ENCODE measurements at regions not wholly inside any gene's neighbourhood (a gene's known extent, or its start where the extent isn't known, plus 50 kb on each side); places are given as distances from the start of the nearest gene placed in this dataset.

- no peak for DNase-seq
Observed at GRCh38 chr2:19232312-19232711, 126.1 kb downstream of the OSR1 start.

GRCh38 chr2:19231625-19232024 is 126.8 kb downstream of the OSR1 start:
- DNase-seq, result no peak

DNA sequence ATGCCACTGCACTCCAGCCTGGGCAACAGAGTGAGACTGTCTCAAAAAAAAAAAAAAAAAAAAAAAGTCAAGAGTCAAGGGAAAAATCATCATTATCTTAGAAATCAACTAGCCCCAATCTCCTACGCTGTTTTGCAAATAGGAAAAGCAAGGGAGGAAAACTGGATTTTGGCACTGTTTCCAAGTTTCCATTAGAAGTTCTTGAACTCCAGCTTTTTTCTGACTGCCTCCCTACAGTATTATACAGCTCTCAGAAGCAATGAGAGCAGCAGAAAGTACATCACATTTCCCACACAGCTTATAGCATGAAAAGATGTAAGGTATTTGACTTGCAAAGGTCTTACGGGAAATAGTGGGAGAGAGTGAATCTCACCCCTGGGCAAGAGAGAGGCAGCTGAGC is 127.8 kb downstream of the OSR1 start:
- DNase-seq, result no peak

DNA sequence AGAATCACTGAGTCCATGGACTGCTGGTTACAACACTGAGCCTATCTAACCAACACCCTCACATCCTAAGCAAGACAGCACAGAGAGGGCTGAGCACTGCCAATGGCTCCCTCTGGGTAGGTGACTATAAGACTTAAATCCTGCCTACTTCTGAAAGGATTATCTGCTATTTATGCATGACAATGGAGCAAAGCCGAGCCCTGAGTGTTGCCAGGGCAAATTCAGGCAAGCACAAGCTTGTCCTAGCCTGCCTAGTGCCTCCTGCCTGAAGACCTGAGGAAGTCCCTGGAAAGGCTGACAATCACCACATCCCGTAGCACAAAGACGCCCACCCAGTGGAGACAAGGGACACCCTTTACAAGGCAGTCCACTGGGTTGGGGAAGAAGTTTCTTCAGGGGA is 129.7 kb downstream of the OSR1 start:
- no peak for DNase-seq

DNA sequence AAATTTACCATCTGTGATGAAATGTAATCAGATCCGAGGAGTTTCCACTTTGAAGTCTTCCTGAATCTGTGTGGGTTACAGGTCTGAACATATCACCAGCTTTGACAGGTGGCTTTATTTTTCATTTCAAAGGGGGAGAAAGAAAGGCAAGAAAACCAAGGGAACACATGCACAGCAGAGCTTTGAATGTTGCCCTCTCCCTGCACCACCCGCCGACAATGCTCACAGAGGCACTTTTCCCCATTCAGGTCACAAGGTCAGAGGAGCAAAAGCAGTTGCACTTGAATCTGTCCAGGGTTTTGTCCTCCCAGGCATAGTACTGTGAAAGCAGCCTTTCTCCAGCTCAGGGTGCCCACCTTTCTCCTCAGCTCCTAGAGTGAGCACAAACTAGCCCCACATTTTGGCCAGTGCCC is 130.2 kb downstream of the OSR1 start:
- DNase-seq, result no peak

GRCh38 chr2:19226871-19227270 is 131.6 kb downstream of the OSR1 start:
- no peak for DNase-seq

DNA sequence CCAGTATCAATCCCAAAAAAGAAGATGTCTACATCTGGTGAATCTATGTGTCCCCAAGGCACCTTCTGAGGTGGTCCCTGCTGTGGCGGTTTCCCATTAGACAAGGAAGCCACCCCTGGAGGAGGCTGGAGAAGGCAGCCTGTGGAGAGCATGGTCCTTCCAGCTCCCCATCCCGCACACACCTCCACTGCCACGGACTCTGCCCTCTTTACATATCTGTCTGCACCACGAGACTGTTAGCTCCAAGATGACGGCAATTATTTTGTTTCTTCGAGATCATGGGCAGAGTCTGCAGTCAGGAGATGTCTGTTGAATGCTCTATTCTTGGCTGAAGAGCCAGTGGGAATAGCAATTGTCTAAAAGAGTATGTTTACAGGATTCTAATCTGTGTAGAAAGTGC is 132.0 kb downstream of the OSR1 start:
- DNase-seq, result no peak

- no peak for DNase-seq
Observed at GRCh38 chr2:19225931-19226330, 132.5 kb downstream of the OSR1 start.

DNA sequence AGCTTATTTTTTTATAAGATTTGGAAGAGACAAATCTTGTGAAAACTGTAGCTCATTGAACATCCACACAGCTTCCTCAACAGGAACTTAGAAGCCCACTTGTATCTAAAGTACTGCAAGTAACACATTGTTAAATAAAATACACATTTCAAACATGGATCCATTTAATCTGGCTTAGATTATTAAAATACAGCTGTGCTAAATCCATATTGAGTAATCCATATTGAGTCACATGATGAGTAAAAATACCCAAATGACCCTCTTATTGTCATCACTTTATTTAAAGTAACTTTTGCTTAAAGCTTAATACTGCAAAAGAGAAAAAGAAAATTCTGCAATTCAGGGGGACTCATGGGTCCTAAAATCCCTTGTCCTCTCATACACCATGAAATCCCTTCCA is 133.3 kb downstream of the OSR1 start:
- no peak for DNase-seq

DNA sequence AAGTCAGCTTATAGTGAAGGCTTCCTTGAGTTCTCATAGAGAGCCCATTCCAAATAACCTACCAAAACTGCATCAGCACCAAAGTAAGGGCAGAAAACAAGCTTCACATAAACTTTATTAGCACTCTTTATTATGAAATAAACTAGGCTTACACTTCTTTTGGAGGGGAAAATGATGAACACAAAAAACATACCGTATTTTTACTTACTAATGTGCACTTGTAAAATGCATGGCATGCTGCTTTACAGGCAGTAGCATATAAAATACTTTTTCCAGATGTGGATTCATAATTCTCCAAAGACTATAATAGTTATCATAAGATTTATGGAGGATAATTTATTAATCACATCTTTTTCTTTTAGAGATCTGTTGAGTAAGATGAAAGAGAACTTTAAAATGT is 133.9 kb downstream of the OSR1 start:
- no peak for DNase-seq

DNA sequence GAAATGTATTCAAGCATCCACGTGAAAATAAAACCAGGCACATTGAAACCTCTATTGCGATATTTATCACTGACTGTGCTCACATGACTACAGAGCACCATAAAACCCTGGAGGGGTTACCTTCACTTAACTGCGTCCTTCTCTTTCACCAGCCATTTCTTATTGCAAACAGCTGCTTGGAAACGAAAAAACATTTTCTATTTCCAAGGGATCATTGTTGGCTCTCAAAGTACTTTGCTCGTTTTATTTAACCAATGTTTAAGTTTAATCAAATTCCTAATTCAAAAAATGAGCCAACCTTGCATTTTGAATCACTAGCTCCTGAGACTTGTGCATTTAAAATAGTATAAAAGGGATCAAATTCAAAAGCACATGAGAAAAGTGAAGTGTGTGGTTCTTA is 134.4 kb downstream of the OSR1 start:
- DNase-seq, result no peak

- DNase-seq, result no peak
Observed at GRCh38 chr2:19219060-19219459, 139.4 kb downstream of the OSR1 start.

DNA sequence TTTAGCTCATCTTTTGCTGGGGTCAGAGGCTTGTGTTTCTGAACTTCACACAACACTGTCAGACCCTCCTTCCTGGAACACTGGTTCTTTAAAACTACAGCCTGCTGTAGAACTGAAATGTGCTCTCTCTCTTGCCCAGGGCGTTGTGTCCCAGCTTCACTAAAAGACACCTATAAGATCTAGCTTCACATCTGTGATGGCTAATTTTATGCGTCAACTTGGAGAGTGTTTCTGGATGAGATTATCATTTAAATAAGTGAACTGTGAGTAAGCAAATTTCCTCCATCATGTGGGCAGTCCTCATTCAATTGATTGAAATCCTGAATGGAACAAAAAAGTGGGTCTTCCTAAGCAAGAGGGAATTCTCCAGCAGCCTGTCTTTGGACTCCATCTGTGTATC is 140.3 kb downstream of the OSR1 start:
- DNase-seq, result no peak

DNA sequence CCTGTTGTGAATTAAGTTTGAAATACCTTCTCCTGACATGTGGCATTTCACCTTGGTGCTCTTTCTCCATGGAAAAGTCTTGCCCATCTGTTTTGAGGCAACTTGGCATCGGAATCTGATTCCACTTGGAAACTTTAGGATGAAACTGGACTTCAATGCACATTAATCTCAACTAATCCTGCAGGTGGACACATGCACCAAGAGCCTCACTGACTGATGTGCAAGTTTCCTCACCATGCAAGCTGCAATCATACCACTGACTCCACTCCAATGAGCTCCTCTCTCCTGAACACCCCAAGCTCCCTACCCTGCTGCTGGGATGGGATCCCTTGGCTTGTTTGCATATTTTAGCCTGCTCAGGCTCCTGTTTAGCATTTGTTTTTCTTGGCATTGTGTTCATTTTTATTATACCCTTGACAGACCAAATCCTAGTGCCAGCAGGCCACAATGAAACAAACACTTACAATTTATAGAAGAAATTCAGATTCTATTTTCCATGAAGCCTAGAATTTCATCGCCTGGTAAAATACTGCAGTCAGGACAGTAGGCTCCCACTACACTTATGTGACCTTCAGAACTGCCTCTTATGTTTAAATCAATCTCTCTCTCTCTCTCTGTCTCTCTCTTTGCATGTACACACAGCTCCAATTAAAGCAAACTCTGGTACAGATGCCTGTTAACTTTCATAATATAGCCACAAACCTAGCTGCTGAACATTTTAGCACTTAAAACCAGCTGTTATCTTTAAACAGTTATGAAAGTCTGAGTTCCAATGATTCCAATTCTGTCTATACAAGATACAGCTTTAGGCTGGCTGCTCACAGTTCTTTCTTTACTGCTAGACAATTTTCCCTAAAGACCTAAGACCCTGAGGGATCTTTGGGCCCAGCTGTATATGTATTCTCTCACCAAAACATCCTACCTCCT is 141.5 kb downstream of the OSR1 start:
- DNase-seq, result no peak

DNA sequence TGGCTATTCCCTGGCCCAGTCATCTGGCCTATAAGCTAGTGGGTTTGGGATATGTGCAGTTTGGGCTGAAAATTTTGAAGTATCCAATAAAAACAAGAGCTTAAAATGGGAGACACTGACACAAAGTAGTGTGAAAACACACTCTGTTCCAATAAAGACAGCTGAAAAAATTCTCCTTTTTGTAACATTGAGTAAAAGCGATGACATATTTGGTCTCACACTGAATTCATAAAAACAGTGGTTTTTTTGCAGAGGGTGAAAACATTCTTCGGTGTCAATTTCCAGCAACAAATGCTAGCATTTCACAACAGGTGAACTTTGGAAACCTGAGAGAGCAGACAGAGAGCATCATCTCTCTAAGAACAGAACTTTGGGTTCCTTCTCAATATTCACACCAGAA is 142.2 kb downstream of the OSR1 start:
- no peak for DNase-seq

DNA sequence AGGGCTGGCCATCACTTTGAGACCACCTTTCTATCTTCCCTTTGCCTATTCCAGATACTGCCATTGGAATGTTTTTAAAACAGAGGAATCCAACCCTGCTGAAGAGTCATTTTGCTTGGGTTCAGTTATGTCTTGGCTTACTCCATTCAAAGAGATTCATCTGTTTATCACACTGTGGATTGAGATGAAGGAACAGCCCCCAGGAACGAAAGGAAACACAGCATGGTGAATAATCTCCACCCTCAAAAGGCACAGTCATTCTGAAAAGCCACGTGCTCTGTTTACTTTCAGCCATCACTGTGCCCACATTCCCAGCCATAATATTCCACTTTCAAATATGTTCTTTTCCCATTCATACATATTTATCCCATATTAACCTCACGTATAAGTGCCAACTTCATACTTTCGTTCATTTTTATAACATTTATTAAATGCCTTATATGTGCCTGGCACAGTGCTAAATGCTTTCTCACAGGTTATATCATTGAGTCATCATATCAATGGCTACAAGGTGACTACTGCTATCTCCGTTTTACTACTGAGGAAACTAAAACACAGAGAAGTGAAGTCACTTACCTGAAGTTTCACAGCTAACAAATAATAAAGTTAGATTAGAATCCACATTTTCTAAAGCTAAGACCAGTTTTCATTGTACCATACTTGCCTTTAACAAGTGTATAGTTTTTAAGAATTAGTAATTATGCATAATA is 143.6 kb downstream of the OSR1 start:
- no peak for DNase-seq

- no peak for DNase-seq
Observed at GRCh38 chr2:19209575-19210341, 148.7 kb downstream of the OSR1 start.

- DNase-seq, result no peak
Observed at GRCh38 chr2:19208479-19209199, 149.8 kb downstream of the OSR1 start.

DNA sequence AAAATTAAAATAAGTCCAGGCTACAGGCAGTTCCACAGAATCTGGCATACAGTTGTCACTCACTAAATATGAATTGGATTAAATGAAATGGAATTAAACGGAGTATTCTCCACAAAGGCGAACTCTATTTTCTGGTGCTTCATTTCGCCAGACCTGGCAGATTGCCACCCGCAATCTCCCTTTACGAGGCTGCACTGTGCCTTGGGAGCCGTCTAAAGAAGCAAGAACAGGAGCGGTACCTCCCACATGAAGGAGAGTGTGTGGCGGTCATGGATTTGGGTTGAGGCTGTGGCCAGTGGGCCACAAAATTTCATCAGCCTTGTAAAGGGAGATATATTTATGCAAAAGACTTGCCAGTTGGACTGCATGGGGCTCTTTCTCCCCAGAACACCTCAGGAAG is 151.0 kb downstream of the OSR1 start:
- no peak for DNase-seq

- no peak for DNase-seq
Observed at GRCh38 chr2:19205983-19206533, 152.4 kb downstream of the OSR1 start.

- no peak for DNase-seq
Observed at GRCh38 chr2:19203866-19204265, 154.6 kb downstream of the OSR1 start.

GRCh38 chr2:19201911-19202462 is 156.4 kb downstream of the OSR1 start:
- no peak for DNase-seq

All from NCI-H1417 treated with DMSO at 0.1 percent for 48 hours (cell line).